A549 (cell line): ENCODE measurements at regions not wholly inside any gene's neighbourhood (a gene's known extent, or its start where the extent isn't known, plus 50 kb on each side); places are given as distances from the start of the nearest gene placed in this dataset.

ENCODE experiments used
- ATAC-seq, 2 experiments: fragments of 200-7000 bp in 1 of 2; fragments of >200 bp in 1 of 2; cut with Nextera tagmentation in 1 of 2; cut with Tn5 transposase in 1 of 2; 3 replicates each; pipeline versions ENCODE4 v1.8.0 to v1.9.1; 2018 to 2020; ENCODE audit warnings: mild to moderate bottlenecking in 1 of 2, moderate library complexity in 1 of 2
- CTCF ChIA-PET: fragments of 300-600 bp; sonication (Branson Sonifier 250); formaldehyde crosslinking; extraction: SDS; loops from one replicate; lab custom pipeline; 2021; ENCODE audit warnings: antibody characterized with exemption, inconsistent platforms; lab: Yijun Ruan, JAX
- POLR2A ChIA-PET: fragments of 350-600 bp; formaldehyde crosslinking; extraction: SDS; loops from one replicate; lab custom pipeline; 2021; ENCODE audit warnings: antibody characterized with exemption, inconsistent platforms; lab: Yijun Ruan, JAX
- DNase-seq, 2 experiments: peaks; one replicate each; pipeline versions ENCODE4 v3.0.0 to v3.0.0-alpha.2; 2011 to 2016; ENCODE audit warnings: low read depth in 1 of 2, low spot score in 1 of 2
- FAIRE-seq: peaks from 2 replicates; lab custom pipeline; 2011; peaks lifted over from hg19 to GRCh38; lab: Jason Lieb, UNC
- H3K27ac ChIP-seq, 2 experiments: fragments of >200 bp; sonication (Bioruptor Twin); formaldehyde crosslinking; 3 replicates each; pipeline ENCODE4 v1.5.1; 2016 to 2017
- H3K4me1 ChIP-seq: fragments of >200 bp; sonication (Bioruptor Twin); formaldehyde crosslinking; 3 replicates; pipeline ENCODE4 v1.6.1; 2016
- H3K4me2 ChIP-seq: fragments of >200 bp; sonication (Bioruptor Twin); formaldehyde crosslinking; 3 replicates; pipeline ENCODE4 v1.6.1; 2016
- H3K4me3 ChIP-seq: fragments of >200 bp; sonication (Bioruptor Twin); formaldehyde crosslinking; 3 replicates; pipeline ENCODE4 v1.5.1; 2016
- H3K9me3 ChIP-seq: fragments of >200 bp; sonication (Bioruptor Twin); formaldehyde crosslinking; 3 replicates; pipeline ENCODE4 v1.6.1; 2016
- BHLHE40 ChIP-seq: IDR thresholded peaks from 2 replicates; pipeline ENCODE4 v1.6.1; 2012; ENCODE audit warnings: low read depth, low read length, inconsistent platforms
- CBX2 ChIP-seq: fragments of 200-600 bp; sonication (generic); IDR thresholded peaks from 2 replicates; pipeline ENCODE4 v1.6.1; 2016; ENCODE audit warnings: low read depth, mild to moderate bottlenecking, borderline replicate concordance
- CHD2 ChIP-seq: fragments of 150-350 bp; IDR thresholded peaks from 2 replicates; pipeline ENCODE4 v1.6.1; 2014; ENCODE audit warnings: low read length; ENCODE audit not compliant: partially characterized antibody
- CHD4 ChIP-seq: fragments of 200-600 bp; sonication (generic); IDR thresholded peaks from 2 replicates; pipeline ENCODE4 v1.6.1; 2016; ENCODE audit warnings: antibody characterized with exemption, mild to moderate bottlenecking, borderline replicate concordance
- CTCF ChIP-seq: fragments of >200 bp; sonication (Bioruptor Twin); formaldehyde crosslinking; IDR thresholded peaks from 3 replicates; pipeline ENCODE4 v1.5.1; 2016
- EHMT2 ChIP-seq: fragments of 200-600 bp; sonication (generic); IDR thresholded peaks from 2 replicates; pipeline ENCODE4 v1.6.1; 2016; ENCODE audit warnings: antibody characterized with exemption, low read depth, mild to moderate bottlenecking, moderate library complexity
- FOSL2 ChIP-seq, 2 experiments: fragments of 450-650 bp in 1 of 2; fragments of >200 bp in 1 of 2; sonication (Bioruptor Twin) in 1 of 2; formaldehyde crosslinking; IDR thresholded peaks; 2 replicates each; pipeline versions ENCODE4 v1.5.0 to v1.6.1; 2016 to 2020; ENCODE audit warnings: mild to moderate bottlenecking in 1 of 2, moderate library complexity in 1 of 2
- FOXS1 ChIP-seq: fragments of 250-450 bp; sonication (Bioruptor Pico); IDR thresholded peaks from 2 replicates; pipeline ENCODE4 v1.5.0; 2020; ENCODE audit warnings: mild to moderate bottlenecking, moderate library complexity
- HDAC2 ChIP-seq: fragments of 200-600 bp; sonication (generic); IDR thresholded peaks from 2 replicates; pipeline ENCODE4 v1.6.1; 2016
- HEYL ChIP-seq: fragments of 250-450 bp; sonication (Bioruptor Pico); IDR thresholded peaks from 2 replicates; pipeline ENCODE4 v1.8.0; 2021; ENCODE audit warnings: mild to moderate bottlenecking, moderate library complexity
- HMGXB4 ChIP-seq: fragments of 250-450 bp; sonication (Bioruptor Pico); IDR thresholded peaks from 2 replicates; pipeline ENCODE4 v1.5.0; 2021; ENCODE audit warnings: mild to moderate bottlenecking, moderate library complexity, borderline replicate concordance
- HOXA7 ChIP-seq: fragments of 250-450 bp; sonication (Bioruptor Pico); IDR thresholded peaks from 2 replicates; pipeline ENCODE4 v1.5.0; 2020; ENCODE audit warnings: mild to moderate bottlenecking, moderate library complexity
- HOXB13 ChIP-seq: fragments of 250-450 bp; sonication (Bioruptor Pico); IDR thresholded peaks from 2 replicates; pipeline ENCODE4 v1.5.0; 2020; ENCODE audit warnings: low read depth, mild to moderate bottlenecking, moderate library complexity
- HOXB5 ChIP-seq: fragments of 250-450 bp; sonication (Bioruptor Pico); IDR thresholded peaks from 2 replicates; pipeline ENCODE4 v1.5.0; 2020; ENCODE audit warnings: mild to moderate bottlenecking, moderate library complexity
- MAZ ChIP-seq: fragments of 150-350 bp; IDR thresholded peaks from 2 replicates; pipeline ENCODE4 v1.6.1; 2014; ENCODE audit warnings: antibody characterized with exemption, low read depth, low read length, borderline replicate concordance
- NPAS2 ChIP-seq: fragments of 250-450 bp; sonication (Bioruptor Pico); IDR thresholded peaks from 2 replicates; pipeline ENCODE4 v1.8.0; 2022; ENCODE audit warnings: mild to moderate bottlenecking, moderate library complexity, borderline replicate concordance
- PHF8 ChIP-seq: fragments of 200-600 bp; sonication (generic); IDR thresholded peaks from 2 replicates; pipeline ENCODE4 v1.6.1; 2016; ENCODE audit warnings: low read depth, mild to moderate bottlenecking, antibody characterized with exemption, moderate library complexity, borderline replicate concordance
- POLR2AphosphoS2 ChIP-seq: conservative IDR thresholded peaks from 2 replicates; pipeline ENCODE4 v1.6.1; 2012; ENCODE audit warnings: low read length, improper control_type of control experiment, inconsistent platforms
- RAD21 ChIP-seq, 2 experiments: fragments of >200 bp in 1 of 2; sonication (Bioruptor Twin) in 1 of 2; formaldehyde crosslinking in 1 of 2; IDR thresholded peaks in 1 of 2; conservative IDR thresholded peaks in 1 of 2; 2 replicates in 1 of 2; 3 replicates in 1 of 2; pipeline ENCODE4 v1.6.1; 2012 to 2018; ENCODE audit warnings: inconsistent platforms in 1 of 2
- RARB ChIP-seq: fragments of 250-450 bp; sonication (Bioruptor Pico); IDR thresholded peaks from 2 replicates; pipeline ENCODE4 v1.8.0; 2021; ENCODE audit warnings: mild to moderate bottlenecking, moderate library complexity
- RNF2 ChIP-seq: fragments of 200-600 bp; sonication (generic); IDR thresholded peaks from 2 replicates; pipeline ENCODE4 v1.6.1; 2016; ENCODE audit warnings: low read depth, mild to moderate bottlenecking, antibody characterized with exemption, moderate library complexity, borderline replicate concordance
- SREBF2 ChIP-seq: fragments of 450-650 bp; IDR thresholded peaks from 2 replicates; pipeline ENCODE4 v1.6.1; 2014; ENCODE audit warnings: mild to moderate bottlenecking, moderate library complexity
- TP53 ChIP-seq: fragments of 250-450 bp; sonication (Bioruptor Pico); IDR thresholded peaks from 2 replicates; pipeline ENCODE4 v1.5.0; 2021; ENCODE audit warnings: mild to moderate bottlenecking, moderate library complexity
- ZC3H11A ChIP-seq: fragments of 450-650 bp; IDR thresholded peaks from 2 replicates; pipeline ENCODE4 v1.6.1; 2014; ENCODE audit warnings: antibody characterized with exemption, mild to moderate bottlenecking
- WGBS: methylation state at CpG from one replicate; pipeline ENCODE4 v1.1.6; 2017; ENCODE audit errors: missing lambda C conversion rate; 5-methylcytosine and 5-hydroxymethylcytosine counted together

- TF ChIP-seq HOXB13: no peak
- no peak for TF ChIP-seq CTCF
- TF ChIP-seq FOSL2 (IDR thresholded peaks at IDR 0.05): no peak
- no peak for TF ChIP-seq FOSL2 (CRISPR knock-in tag; IDR thresholded peaks at IDR 0.05)
- TF ChIP-seq ZC3H11A: no peak
- no peak for TF ChIP-seq CBX2
- TF ChIP-seq CHD4: no peak
- no peak for TF ChIP-seq POLR2AphosphoS2
- no peak for TF ChIP-seq NPAS2
- TF ChIP-seq EHMT2: no peak
- POLR2A ChIA-PET: interaction anchor here (0.6 kb wide), 1 partner anchor 148 kb away, joined by 6 read pairs; no protein-coding TSS in a partner anchor
- WGBS: 6% methylated on average over 3 of the region's 3 CpGs
- H3K9me3 ChIP-seq: no peaks in the 10 kb centered on the region
- H3K4me3 ChIP-seq: no peak overlapping the region
- DNase-seq: no peak
- CTCF ChIA-PET: no interaction called here
- no peak overlapping the region for H3K27ac ChIP-seq
- H3K4me2 ChIP-seq: no peak overlapping the region
- FAIRE-seq: no peak
- H3K4me1 ChIP-seq: no peaks in the 10 kb centered on the region
- no peak for ATAC-seq
Observed at GRCh38 chr4:153934688-153935017, 145.8 kb upstream of the SFRP2 start.

- CTCF ChIA-PET: no interaction called here
- no peak overlapping the region for H3K4me3 ChIP-seq
- POLR2A ChIA-PET: no interaction called here
- WGBS: 27% methylated on average over 8 of the region's 8 CpGs
- H3K4me2 ChIP-seq: no peak overlapping the region
- ATAC-seq: no peak
- H3K27ac ChIP-seq: no peak overlapping the region
- no peak for TF ChIP-seq HMGXB4 (CRISPR knock-in tag)
- no peak for TF ChIP-seq HOXA7
- TF ChIP-seq HEYL (CRISPR knock-in tag): no peak
- no peak for TF ChIP-seq SREBF2
- TF ChIP-seq RARB: no peak
- no peak for TF ChIP-seq ZC3H11A
- TF ChIP-seq BHLHE40: no peak
- no peak for TF ChIP-seq HDAC2
- no peak for TF ChIP-seq RAD21 (conservative IDR thresholded peaks at IDR 0.05 in 1 of 2, IDR thresholded peaks at IDR 0.05 in 1 of 2)
- TF ChIP-seq MAZ: no peak
- no peak for TF ChIP-seq PHF8
- TF ChIP-seq, all 56 proteins: peak for 0
- DNase-seq: no peak
- H3K4me1 ChIP-seq: no peaks in the 10 kb centered on the region
- no peaks in the 10 kb centered on the region for H3K9me3 ChIP-seq
- no peak for FAIRE-seq
Observed at GRCh38 chr4:153933915-153934687, 145.2 kb upstream of the SFRP2 start.

- TF ChIP-seq TP53 (CRISPR knock-in tag): no peak
- TF ChIP-seq ZC3H11A: no peak
- no peak for TF ChIP-seq RNF2
- TF ChIP-seq FOXS1 (CRISPR knock-in tag): no peak
- no peak for TF ChIP-seq CHD2
- TF ChIP-seq HOXB5 (CRISPR knock-in tag): no peak
- ChIA-PET POLR2A (no interaction called here), CTCF (no interaction called here)
- FAIRE-seq (no peak), ATAC-seq (no peak), DNase-seq (no peak)
- WGBS: 0% methylated on average over 1 of the region's 1 CpG
- Histone ChIP-seq H3K4me3 (no peak overlapping the region), H3K4me2 (no peak overlapping the region), H3K27ac (no peak overlapping the region), H3K4me1 (no peaks in the 10 kb centered on the region), H3K9me3 (no peaks in the 10 kb centered on the region)
Observed at GRCh38 chr4:153931804-153932203, 142.9 kb upstream of the SFRP2 start.
